ENCODE measurements at regions not wholly inside any gene's neighbourhood (a gene's known extent, or its start where the extent isn't known, plus 50 kb on each side); places are given as distances from the start of the nearest gene placed in this dataset.

DNA sequence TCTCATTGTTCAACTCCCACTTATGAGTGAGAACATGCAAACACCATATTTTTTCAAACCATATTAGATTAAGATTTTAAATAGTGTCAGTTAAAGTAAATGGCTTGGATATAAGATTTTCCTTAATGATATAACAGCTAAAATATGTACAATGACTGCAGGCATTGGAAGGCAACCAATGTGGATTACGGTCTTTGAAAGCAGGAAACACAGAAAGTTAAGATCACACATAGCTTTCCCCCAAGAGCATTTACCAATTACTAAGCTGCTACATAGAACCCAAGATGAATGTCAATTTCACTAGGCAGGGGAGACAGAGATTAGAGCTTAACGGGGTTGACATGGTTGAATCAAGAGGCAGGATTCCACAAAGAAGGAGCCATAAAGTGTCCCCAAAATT lies 173.2 kb upstream of the TRPC4 start:
- no peak overlapping the region for H3K27ac Mint-ChIP-seq
- no peaks in the 10 kb centered on the region for H3K36me3 ChIP-seq (ENCODE audit: insufficient read depth, low read length)
- ChIA-PET POLR2A (no interaction called here), CTCF (no interaction called here)
- no peak overlapping the region for H3K4me3 Mint-ChIP-seq
- no peak overlapping the region for H3K27ac ChIP-seq (ENCODE audit: low read depth, low read length)
- H3K36me3 Mint-ChIP-seq, result peaks cover 0 to 5% (median 2%) of the 10 kb centered on the region in 3 donors
- no peak overlapping the region for H3K4me3 ChIP-seq (ENCODE audit: low read length)
- no peaks in the 10 kb centered on the region for H3K27me3 Mint-ChIP-seq
- no peaks in the 10 kb centered on the region for H3K27me3 ChIP-seq (ENCODE audit: insufficient read depth, low read length, poor library complexity, severe bottlenecking)
- no peaks in the 10 kb centered on the region for H3K4me1 ChIP-seq (ENCODE audit: insufficient read depth, low read length)
- DNase-seq, result no peak
- H3K9me3 Mint-ChIP-seq, result peaks cover 11 to 22% (median 20%) of the 10 kb centered on the region in 5 donors
- H3K9me3 ChIP-seq (ENCODE audit: low read length), result peaks cover 4% of the 10 kb centered on the region
- no peaks in the 10 kb centered on the region for H3K4me1 Mint-ChIP-seq

DNA sequence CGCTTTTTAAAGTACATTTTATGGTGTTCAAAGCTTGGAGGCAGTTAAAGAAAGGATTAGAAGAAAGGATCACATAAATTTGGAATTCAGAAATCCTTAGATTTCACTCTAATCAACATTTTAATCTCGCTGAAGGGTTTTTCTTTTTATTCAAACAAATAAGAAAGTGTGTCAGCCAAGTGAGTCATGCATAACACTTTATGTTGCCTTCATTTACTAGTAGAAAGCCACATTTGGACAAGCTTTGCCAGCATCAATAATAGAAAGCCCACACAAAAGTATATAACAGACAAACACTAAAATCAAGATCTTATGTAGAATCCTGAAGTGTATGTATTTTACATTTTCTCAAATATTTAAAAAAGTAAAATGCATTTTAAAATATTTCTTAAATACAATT lies 154.9 kb upstream of the TRPC4 start:
- ChIA-PET CTCF (no interaction called here), POLR2A (no interaction called here)
- Mint-ChIP-seq H3K4me1 (no peaks in the 10 kb centered on the region), H3K27me3 (no peaks in the 10 kb centered on the region), H3K36me3 (no peaks in the 10 kb centered on the region), H3K9me3 (peaks cover 25 to 44% (median 37%) of the 10 kb centered on the region in 5 donors), H3K27ac (no peak overlapping the region), H3K4me3 (no peak overlapping the region)
- Histone ChIP-seq H3K9me3 (ENCODE audit: low read length) (no peaks in the 10 kb centered on the region), H3K27ac (ENCODE audit: low read depth, low read length) (no peak overlapping the region), H3K4me3 (ENCODE audit: low read length) (no peak overlapping the region), H3K4me1 (ENCODE audit: insufficient read depth, low read length) (no peaks in the 10 kb centered on the region), H3K27me3 (ENCODE audit: insufficient read depth, low read length, poor library complexity, severe bottlenecking) (no peaks in the 10 kb centered on the region), H3K36me3 (ENCODE audit: insufficient read depth, low read length) (no peaks in the 10 kb centered on the region)
- DNase-seq, result no peak

DNA sequence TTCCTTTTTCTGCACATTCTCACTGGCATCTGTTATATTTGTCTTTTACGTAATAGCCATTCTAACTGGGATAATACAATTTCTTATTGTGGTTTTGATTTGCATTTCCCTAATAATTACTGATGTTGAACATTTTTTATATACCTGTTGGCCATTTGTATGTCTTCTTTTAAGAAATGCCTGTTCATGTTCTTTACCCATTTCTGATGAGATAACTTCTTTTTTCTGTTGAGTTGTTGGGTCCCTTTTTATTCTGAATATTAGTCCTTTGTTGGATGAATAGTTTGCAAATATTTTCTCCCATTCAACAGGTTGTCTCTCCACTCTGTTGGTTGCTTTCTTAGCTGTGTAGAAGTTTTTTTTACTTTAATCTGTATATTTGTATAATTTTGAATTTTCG lies 147.7 kb upstream of the TRPC4 start:
- H3K36me3 Mint-ChIP-seq, result no peaks in the 10 kb centered on the region
- H3K27ac Mint-ChIP-seq, result no peak overlapping the region
- peaks cover 3% of the 10 kb centered on the region for H3K9me3 ChIP-seq (ENCODE audit: low read length)
- DNase-seq, result no peak
- no peaks in the 10 kb centered on the region for H3K27me3 Mint-ChIP-seq
- H3K4me3 Mint-ChIP-seq, result no peak overlapping the region
- H3K27me3 ChIP-seq (ENCODE audit: insufficient read depth, low read length, poor library complexity, severe bottlenecking), result no peaks in the 10 kb centered on the region
- POLR2A ChIA-PET, result no interaction called here
- peaks cover 34 to 76% (median 39%) of the 10 kb centered on the region in 5 donors for H3K9me3 Mint-ChIP-seq
- no peaks in the 10 kb centered on the region for H3K36me3 ChIP-seq (ENCODE audit: insufficient read depth, low read length)
- H3K4me1 Mint-ChIP-seq, result no peaks in the 10 kb centered on the region
- CTCF ChIA-PET, result no interaction called here
- H3K4me3 ChIP-seq (ENCODE audit: low read length), result no peak overlapping the region
- H3K27ac ChIP-seq (ENCODE audit: low read depth, low read length), result no peak overlapping the region
- no peaks in the 10 kb centered on the region for H3K4me1 ChIP-seq (ENCODE audit: insufficient read depth, low read length)

DNA sequence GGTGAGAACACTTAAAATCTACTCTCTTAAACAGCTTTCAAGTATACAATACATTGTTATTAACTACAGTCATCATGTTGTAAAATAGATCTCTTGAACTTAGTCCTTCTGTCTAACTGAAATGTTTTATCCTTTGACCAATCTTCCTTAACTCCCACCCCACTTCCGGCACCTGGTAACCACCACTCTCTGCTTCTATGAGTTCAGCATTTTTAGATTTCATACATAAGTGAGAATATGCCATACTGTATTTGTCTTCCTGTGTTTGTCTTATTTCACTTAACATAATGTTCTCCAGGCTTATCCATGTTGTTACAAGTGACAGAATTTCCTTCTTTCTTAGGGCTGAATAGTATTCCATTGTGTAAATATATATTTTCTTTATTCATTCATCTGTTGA lies 144.1 kb upstream of the TRPC4 start:
- Mint-ChIP-seq H3K9me3 (peaks cover 13 to 49% (median 21%) of the 10 kb centered on the region in 5 donors), H3K27ac (no peak overlapping the region), H3K4me1 (no peaks in the 10 kb centered on the region), H3K36me3 (no peaks in the 10 kb centered on the region), H3K4me3 (no peak overlapping the region), H3K27me3 (no peaks in the 10 kb centered on the region)
- H3K36me3 ChIP-seq (ENCODE audit: insufficient read depth, low read length), result no peaks in the 10 kb centered on the region
- no peak overlapping the region for H3K27ac ChIP-seq (ENCODE audit: low read depth, low read length)
- CTCF ChIA-PET, result no interaction called here
- peaks cover 3% of the 10 kb centered on the region for H3K9me3 ChIP-seq (ENCODE audit: low read length)
- no peak overlapping the region for H3K4me3 ChIP-seq (ENCODE audit: low read length)
- H3K27me3 ChIP-seq (ENCODE audit: insufficient read depth, low read length, poor library complexity, severe bottlenecking), result no peaks in the 10 kb centered on the region
- DNase-seq, result no peak
- POLR2A ChIA-PET, result no interaction called here
- no peaks in the 10 kb centered on the region for H3K4me1 ChIP-seq (ENCODE audit: insufficient read depth, low read length)

- ChIA-PET CTCF (no interaction called here), POLR2A (no interaction called here)
- H3K36me3 Mint-ChIP-seq, result no peaks in the 10 kb centered on the region
- no peaks in the 10 kb centered on the region for H3K4me1 Mint-ChIP-seq
- no peak overlapping the region for H3K27ac Mint-ChIP-seq
- no peaks in the 10 kb centered on the region for H3K36me3 ChIP-seq (ENCODE audit: insufficient read depth, low read length)
- no peaks in the 10 kb centered on the region for H3K27me3 Mint-ChIP-seq
- no peak overlapping the region for H3K4me3 Mint-ChIP-seq
- no peak overlapping the region for H3K27ac ChIP-seq (ENCODE audit: low read depth, low read length)
- no peak overlapping the region for H3K4me3 ChIP-seq (ENCODE audit: low read length)
- peaks cover 6 to 43% (median 8%) of the 10 kb centered on the region in 5 donors for H3K9me3 Mint-ChIP-seq
- H3K9me3 ChIP-seq (ENCODE audit: low read length), result no peaks in the 10 kb centered on the region
- no peak for DNase-seq
- no peaks in the 10 kb centered on the region for H3K4me1 ChIP-seq (ENCODE audit: insufficient read depth, low read length)
- H3K27me3 ChIP-seq (ENCODE audit: insufficient read depth, low read length, poor library complexity, severe bottlenecking), result no peaks in the 10 kb centered on the region
Measured at GRCh38 chr13:38012096-38012495, 142.5 kb upstream of the TRPC4 start.

- no peak for DNase-seq
- Mint-ChIP-seq H3K4me1 (no peaks in the 10 kb centered on the region), H3K9me3 (peaks cover under 1 to 18% (median 4%) of the 10 kb centered on the region in 5 donors), H3K27ac (no peak overlapping the region), H3K27me3 (no peaks in the 10 kb centered on the region), H3K36me3 (no peaks in the 10 kb centered on the region), H3K4me3 (no peak overlapping the region)
- Histone ChIP-seq H3K27ac (ENCODE audit: low read depth, low read length) (no peak overlapping the region), H3K9me3 (ENCODE audit: low read length) (no peaks in the 10 kb centered on the region), H3K27me3 (ENCODE audit: insufficient read depth, low read length, poor library complexity, severe bottlenecking) (no peaks in the 10 kb centered on the region), H3K4me3 (ENCODE audit: low read length) (no peak overlapping the region), H3K36me3 (ENCODE audit: insufficient read depth, low read length) (no peaks in the 10 kb centered on the region), H3K4me1 (ENCODE audit: insufficient read depth, low read length) (no peaks in the 10 kb centered on the region)
- ChIA-PET POLR2A (no interaction called here), CTCF (no interaction called here)
Measured at GRCh38 chr13:38008636-38009035, 139.1 kb upstream of the TRPC4 start.

GRCh38 chr13:38002606-38003005 lies 133.0 kb upstream of the TRPC4 start:
- no peaks in the 10 kb centered on the region for H3K27me3 ChIP-seq (ENCODE audit: insufficient read depth, low read length, poor library complexity, severe bottlenecking)
- Mint-ChIP-seq H3K9me3 (peaks cover 0 to 4% (median 2%) of the 10 kb centered on the region in 5 donors), H3K36me3 (no peaks in the 10 kb centered on the region), H3K4me1 (no peaks in the 10 kb centered on the region), H3K27me3 (no peaks in the 10 kb centered on the region), H3K4me3 (no peak overlapping the region), H3K27ac (no peak overlapping the region)
- ChIA-PET CTCF (no interaction called here), POLR2A (no interaction called here)
- H3K4me3 ChIP-seq (ENCODE audit: low read length), result no peak overlapping the region
- no peak overlapping the region for H3K27ac ChIP-seq (ENCODE audit: low read depth, low read length)
- H3K36me3 ChIP-seq (ENCODE audit: insufficient read depth, low read length), result no peaks in the 10 kb centered on the region
- H3K4me1 ChIP-seq (ENCODE audit: insufficient read depth, low read length), result no peaks in the 10 kb centered on the region
- no peak for DNase-seq
- H3K9me3 ChIP-seq (ENCODE audit: low read length), result no peaks in the 10 kb centered on the region

DNA sequence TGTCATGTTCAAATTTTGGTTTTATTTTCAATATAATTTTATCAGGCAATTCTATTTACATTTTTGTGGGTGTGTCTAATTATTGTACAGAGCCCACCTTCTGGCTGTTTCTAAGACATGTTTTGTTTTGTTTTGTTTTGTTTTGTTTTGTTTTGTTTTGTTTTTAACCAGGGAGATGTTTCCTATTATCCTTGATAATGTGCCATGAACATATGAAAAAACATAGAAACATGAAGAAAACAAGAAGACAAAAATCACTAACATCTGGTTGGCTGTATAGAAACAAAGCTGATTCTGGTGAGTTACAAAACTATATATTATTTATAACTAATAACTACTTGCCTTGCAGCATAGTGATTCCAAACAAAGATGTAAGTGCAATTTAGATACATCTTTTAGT lies 128.1 kb upstream of the TRPC4 start:
- Mint-ChIP-seq H3K27me3 (no peaks in the 10 kb centered on the region), H3K9me3 (peaks cover 0 to 2% (median 0%) of the 10 kb centered on the region in 5 donors), H3K36me3 (no peaks in the 10 kb centered on the region), H3K4me3 (no peak overlapping the region), H3K4me1 (no peaks in the 10 kb centered on the region), H3K27ac (no peak overlapping the region)
- ChIA-PET CTCF (no interaction called here), POLR2A (no interaction called here)
- no peaks in the 10 kb centered on the region for H3K9me3 ChIP-seq (ENCODE audit: low read length)
- no peak for DNase-seq
- no peak overlapping the region for H3K4me3 ChIP-seq (ENCODE audit: low read length)
- no peak overlapping the region for H3K27ac ChIP-seq (ENCODE audit: low read depth, low read length)
- H3K4me1 ChIP-seq (ENCODE audit: insufficient read depth, low read length), result no peaks in the 10 kb centered on the region
- H3K27me3 ChIP-seq (ENCODE audit: insufficient read depth, low read length, poor library complexity, severe bottlenecking), result no peaks in the 10 kb centered on the region
- H3K36me3 ChIP-seq (ENCODE audit: insufficient read depth, low read length), result no peaks in the 10 kb centered on the region

- POLR2A ChIA-PET, result no interaction called here
- peaks cover 0 to 15% (median 0%) of the 10 kb centered on the region in 5 donors for H3K9me3 Mint-ChIP-seq
- no peaks in the 10 kb centered on the region for H3K4me1 ChIP-seq (ENCODE audit: insufficient read depth, low read length)
- no peak overlapping the region for H3K4me3 Mint-ChIP-seq
- no peaks in the 10 kb centered on the region for H3K36me3 Mint-ChIP-seq
- no peak overlapping the region for H3K4me3 ChIP-seq (ENCODE audit: low read length)
- no peaks in the 10 kb centered on the region for H3K36me3 ChIP-seq (ENCODE audit: insufficient read depth, low read length)
- no peak overlapping the region for H3K27ac ChIP-seq (ENCODE audit: low read depth, low read length)
- no peaks in the 10 kb centered on the region for H3K4me1 Mint-ChIP-seq
- H3K27me3 Mint-ChIP-seq, result no peaks in the 10 kb centered on the region
- CTCF ChIA-PET, result no interaction called here
- H3K27me3 ChIP-seq (ENCODE audit: insufficient read depth, low read length, poor library complexity, severe bottlenecking), result no peaks in the 10 kb centered on the region
- DNase-seq, result no peak
- no peak overlapping the region for H3K27ac Mint-ChIP-seq
- H3K9me3 ChIP-seq (ENCODE audit: low read length), result no peaks in the 10 kb centered on the region
Measured at GRCh38 chr13:37995092-37995491, 125.5 kb upstream of the TRPC4 start.
